ENCODE measurements at regions not wholly inside any gene's neighbourhood (a gene's known extent, or its start where the extent isn't known, plus 50 kb on each side); places are given as distances from the start of the nearest gene placed in this dataset.
"Not testable (repeated sequence)": the region's sequence is repeated elsewhere in the genome, so short reads cannot be mapped to it uniquely, and the experiment has no call there.

DNA sequence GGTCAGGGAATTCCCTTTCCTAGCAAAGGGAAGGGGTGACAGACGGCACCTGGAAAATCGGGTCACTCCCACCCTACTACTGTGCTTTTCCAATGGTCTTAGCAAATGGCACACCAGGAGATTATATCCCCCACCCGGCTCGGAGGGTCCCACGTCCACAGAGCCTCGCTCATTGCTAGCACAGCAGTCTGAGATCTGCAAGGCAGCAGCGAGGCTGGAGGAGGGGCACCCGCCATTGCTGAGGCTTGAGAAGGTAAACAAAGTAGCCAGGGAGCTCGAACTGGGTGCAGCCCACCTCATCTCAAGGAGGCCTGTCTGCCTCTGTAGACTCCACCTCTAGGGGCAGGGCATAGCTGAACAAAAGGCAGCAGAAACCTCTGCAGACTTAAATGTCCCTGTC lies 139.8 kb upstream of the NRG3 start:
- not testable (repeated sequence) for H3K27me3 ChIP-seq (ENCODE audit: control insufficient read depth in 3 of 3, insufficient read depth in 3 of 3, low read length in 3 of 3); H3K4me3 ChIP-seq (ENCODE audit: low read length in 3 of 3); H3K9ac ChIP-seq (ENCODE audit: low read depth in 1 of 3, low read length in 3 of 3); H3K27ac ChIP-seq (ENCODE audit: low read depth, low read length); H3K36me3 ChIP-seq (ENCODE audit: control insufficient read depth in 3 of 3, insufficient read depth in 3 of 3, low read length in 3 of 3); H3K9me3 ChIP-seq (ENCODE audit: control insufficient read depth in 3 of 3, low read length in 3 of 3); H3K4me1 ChIP-seq (ENCODE audit: control insufficient read depth in 3 of 3, insufficient read depth in 3 of 3, low read length in 3 of 3)

DNA sequence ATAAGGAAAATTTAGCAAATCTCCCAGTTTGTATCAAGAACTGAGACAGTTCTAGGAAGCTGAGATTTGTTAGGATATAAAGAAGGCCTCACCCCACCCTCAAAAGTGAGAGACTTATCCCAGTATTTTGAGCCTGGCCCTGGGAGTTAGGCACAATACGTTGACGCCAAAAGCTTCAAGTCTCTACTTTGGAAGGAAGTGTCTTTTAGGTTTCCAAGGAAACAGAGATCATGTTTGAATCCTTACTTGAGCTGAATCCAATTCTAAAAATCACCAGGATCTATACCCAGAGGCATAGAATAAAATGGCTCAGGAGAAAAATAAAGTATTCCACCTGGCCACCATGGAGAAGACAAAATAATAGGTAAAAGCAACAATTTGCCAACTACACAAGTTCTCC lies 115.9 kb upstream of the NRG3 start:
- H3K27ac ChIP-seq (ENCODE audit: low read depth, low read length), result no peak overlapping the region
- no peak overlapping the region for H3K9ac ChIP-seq (ENCODE audit: low read depth in 1 of 3, low read length in 3 of 3)
- H3K4me3 ChIP-seq (ENCODE audit: low read length in 3 of 3), result no peak overlapping the region
- H3K36me3 ChIP-seq (ENCODE audit: control insufficient read depth in 3 of 3, insufficient read depth in 3 of 3, low read length in 3 of 3), result no peaks in the 10 kb centered on the region
- no peaks in the 10 kb centered on the region for H3K9me3 ChIP-seq (ENCODE audit: control insufficient read depth in 3 of 3, low read length in 3 of 3)
- no peaks in the 10 kb centered on the region for H3K27me3 ChIP-seq (ENCODE audit: control insufficient read depth in 3 of 3, insufficient read depth in 3 of 3, low read length in 3 of 3)
- H3K4me1 ChIP-seq (ENCODE audit: control insufficient read depth in 3 of 3, insufficient read depth in 3 of 3, low read length in 3 of 3), result no peaks in the 10 kb centered on the region

DNA sequence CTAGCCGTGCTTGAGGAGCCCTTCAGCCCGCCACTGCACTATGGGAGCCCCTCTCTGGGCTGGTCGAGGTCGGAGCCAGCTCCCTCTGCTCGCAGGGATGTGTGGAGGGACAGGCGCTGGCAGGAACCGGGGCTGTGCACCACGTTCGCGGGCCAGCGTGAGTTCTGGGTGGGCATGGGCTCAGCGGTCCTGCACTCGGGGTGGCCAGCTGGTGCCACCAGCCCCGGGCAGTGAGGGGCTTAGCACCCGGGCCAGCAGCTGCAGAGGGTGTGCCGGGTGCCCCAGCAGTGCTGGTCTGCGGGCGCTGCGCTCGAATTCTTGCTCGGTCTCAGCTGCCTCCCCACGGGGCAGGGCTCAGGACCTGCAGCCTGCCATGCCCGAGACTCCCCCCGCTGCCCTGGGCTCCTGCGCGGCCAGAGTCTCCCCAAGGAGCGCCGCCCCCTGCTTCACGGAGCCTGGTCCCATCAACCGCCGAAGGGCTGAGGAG lies 90.8 kb upstream of the NRG3 start:
- H3K4me3 ChIP-seq (ENCODE audit: low read length in 3 of 3), result no peak overlapping the region
- H3K27ac ChIP-seq (ENCODE audit: low read depth, low read length), result no peak overlapping the region
- H3K9ac ChIP-seq (ENCODE audit: low read depth in 1 of 3, low read length in 3 of 3), result no peak overlapping the region
- H3K4me1 ChIP-seq (ENCODE audit: control insufficient read depth in 3 of 3, insufficient read depth in 3 of 3, low read length in 3 of 3), result no peaks in the 10 kb centered on the region
- H3K36me3 ChIP-seq (ENCODE audit: control insufficient read depth in 3 of 3, insufficient read depth in 3 of 3, low read length in 3 of 3), result no peaks in the 10 kb centered on the region
- H3K27me3 ChIP-seq (ENCODE audit: control insufficient read depth in 3 of 3, insufficient read depth in 3 of 3, low read length in 3 of 3), result no peaks in the 10 kb centered on the region
- peaks cover 0 to 2% (median 0%) of the 10 kb centered on the region in 3 donors for H3K9me3 ChIP-seq (ENCODE audit: control insufficient read depth in 3 of 3, low read length in 3 of 3)

DNA sequence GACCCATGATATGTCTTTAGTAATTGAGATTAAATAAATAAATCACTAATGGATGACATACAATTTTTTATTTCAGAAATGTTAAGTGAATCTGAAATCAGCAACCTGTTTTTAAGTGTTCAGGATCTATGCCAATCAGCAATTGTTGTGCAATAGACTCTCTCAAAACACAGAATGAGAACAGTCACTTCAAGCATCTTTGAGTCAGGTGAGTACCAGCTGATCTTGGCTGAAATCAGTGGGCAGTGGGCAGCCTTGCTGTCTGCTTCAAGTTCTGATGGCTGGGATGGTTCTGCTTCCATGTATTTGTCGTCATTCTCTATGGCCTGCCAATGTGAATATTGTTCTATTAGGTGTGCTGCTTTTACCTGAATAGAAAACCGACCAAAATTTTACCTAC lies 82.3 kb upstream of the NRG3 start:
- Histone ChIP-seq H3K36me3 (ENCODE audit: control insufficient read depth in 3 of 3, insufficient read depth in 3 of 3, low read length in 3 of 3) (no peaks in the 10 kb centered on the region), H3K27me3 (ENCODE audit: control insufficient read depth in 3 of 3, insufficient read depth in 3 of 3, low read length in 3 of 3) (no peaks in the 10 kb centered on the region), H3K9me3 (ENCODE audit: control insufficient read depth in 3 of 3, low read length in 3 of 3) (no peaks in the 10 kb centered on the region), H3K4me1 (ENCODE audit: control insufficient read depth in 3 of 3, insufficient read depth in 3 of 3, low read length in 3 of 3) (no peaks in the 10 kb centered on the region), H3K27ac (ENCODE audit: low read depth, low read length) (no peak overlapping the region), H3K4me3 (ENCODE audit: low read length in 3 of 3) (no peak overlapping the region), H3K9ac (ENCODE audit: low read depth in 1 of 3, low read length in 3 of 3) (no peak overlapping the region)

DNA sequence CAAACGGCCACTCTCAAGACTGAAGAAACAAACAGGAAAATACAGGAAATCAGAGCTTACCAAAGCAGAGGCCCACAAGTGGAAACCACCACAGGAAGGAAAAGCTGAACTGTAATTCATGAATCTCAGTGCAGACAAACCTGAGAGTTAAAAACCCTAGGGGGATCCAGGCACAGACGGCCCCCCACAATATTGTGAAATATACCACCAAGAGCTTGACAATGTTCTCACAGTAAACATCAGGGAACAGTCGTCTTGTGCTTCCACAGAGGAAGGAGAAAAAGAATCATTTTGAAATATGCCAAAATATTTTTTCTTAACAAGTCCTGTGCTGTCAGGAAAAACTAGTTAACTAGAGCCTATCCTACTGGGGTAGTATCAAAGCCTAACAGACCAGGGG lies 68.2 kb upstream of the NRG3 start:
- Histone ChIP-seq H3K9me3 (ENCODE audit: control insufficient read depth in 3 of 3, low read length in 3 of 3) (peaks cover 0 to 2% (median 0%) of the 10 kb centered on the region in 3 donors), H3K4me3 (ENCODE audit: low read length in 3 of 3) (no peak overlapping the region)

DNA sequence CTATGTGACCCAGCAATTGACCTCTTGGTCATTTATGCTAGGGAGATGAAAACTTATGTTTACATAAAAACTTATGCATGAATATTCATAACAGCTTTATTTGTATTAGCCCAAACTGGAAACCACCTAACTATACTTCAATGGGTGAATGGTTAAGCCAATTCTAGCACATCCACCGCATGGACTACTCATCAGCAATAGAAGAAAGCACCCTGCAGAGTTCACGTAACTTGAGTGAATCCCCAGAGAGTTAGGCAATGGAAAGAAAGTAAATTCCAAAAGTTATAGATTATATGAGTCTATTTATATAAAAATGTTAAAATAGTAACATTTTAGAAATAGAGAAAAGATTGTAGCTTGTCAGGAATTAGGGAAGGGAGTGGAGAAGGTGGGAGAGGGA lies 60.2 kb upstream of the NRG3 start:
- Histone ChIP-seq H3K4me1 (ENCODE audit: control insufficient read depth in 3 of 3, insufficient read depth in 3 of 3, low read length in 3 of 3) (no peaks in the 10 kb centered on the region), H3K9me3 (ENCODE audit: control insufficient read depth in 3 of 3, low read length in 3 of 3) (peaks cover 0 to 2% (median 0%) of the 10 kb centered on the region in 3 donors), H3K4me3 (ENCODE audit: low read length in 3 of 3) (no peak overlapping the region), H3K9ac (ENCODE audit: low read depth in 1 of 3, low read length in 3 of 3) (no peak overlapping the region), H3K27me3 (ENCODE audit: control insufficient read depth in 3 of 3, insufficient read depth in 3 of 3, low read length in 3 of 3) (no peaks in the 10 kb centered on the region), H3K27ac (ENCODE audit: low read depth, low read length) (no peak overlapping the region), H3K36me3 (ENCODE audit: control insufficient read depth in 3 of 3, insufficient read depth in 3 of 3, low read length in 3 of 3) (no peaks in the 10 kb centered on the region)

More for the DNA sequence above, 68.2 kb upstream of the NRG3 start:
- no peak overlapping the region for H3K9ac ChIP-seq (ENCODE audit: low read depth in 1 of 3, low read length in 3 of 3)
- H3K27me3 ChIP-seq (ENCODE audit: control insufficient read depth in 3 of 3, insufficient read depth in 3 of 3, low read length in 3 of 3), result no peaks in the 10 kb centered on the region
- no peaks in the 10 kb centered on the region for H3K4me1 ChIP-seq (ENCODE audit: control insufficient read depth in 3 of 3, insufficient read depth in 3 of 3, low read length in 3 of 3)
- no peak overlapping the region for H3K27ac ChIP-seq (ENCODE audit: low read depth, low read length)
- H3K36me3 ChIP-seq (ENCODE audit: control insufficient read depth in 3 of 3, insufficient read depth in 3 of 3, low read length in 3 of 3), result no peaks in the 10 kb centered on the region

DNA sequence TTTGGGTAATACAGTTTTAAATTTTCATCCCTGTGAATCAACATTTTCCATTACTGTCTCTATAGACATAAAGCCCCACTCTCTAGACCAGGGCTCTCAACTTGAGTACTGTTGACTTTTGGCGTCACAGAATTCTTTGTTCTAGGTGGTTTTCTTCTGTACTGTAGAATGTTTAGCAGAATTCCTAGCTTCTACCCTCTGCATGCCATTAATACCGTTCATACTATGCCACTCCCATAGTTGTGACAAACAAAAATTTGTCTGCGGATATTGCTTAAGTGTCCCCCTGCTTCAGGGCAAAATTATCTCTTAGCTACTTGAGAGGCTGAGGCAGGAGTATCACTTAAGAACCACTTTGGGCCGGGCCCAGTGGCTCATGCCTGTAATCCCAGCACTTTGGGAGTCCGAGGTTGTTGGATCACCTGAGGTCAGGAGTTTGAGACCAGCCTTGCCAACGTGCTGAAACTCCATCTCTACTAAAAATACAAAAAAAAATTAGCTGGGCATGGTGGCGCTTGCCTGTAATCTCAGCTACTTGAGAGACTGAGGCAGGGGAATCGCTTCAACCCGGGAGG lies 57.3 kb upstream of the NRG3 start:
- H3K4me3 ChIP-seq (ENCODE audit: low read length in 3 of 3), result no peak overlapping the region
- H3K36me3 ChIP-seq (ENCODE audit: control insufficient read depth in 3 of 3, insufficient read depth in 3 of 3, low read length in 3 of 3), result no peaks in the 10 kb centered on the region
- no peaks in the 10 kb centered on the region for H3K9me3 ChIP-seq (ENCODE audit: control insufficient read depth in 3 of 3, low read length in 3 of 3)
- H3K27ac ChIP-seq (ENCODE audit: low read depth, low read length), result no peak overlapping the region
- no peaks in the 10 kb centered on the region for H3K4me1 ChIP-seq (ENCODE audit: control insufficient read depth in 3 of 3, insufficient read depth in 3 of 3, low read length in 3 of 3)
- H3K9ac ChIP-seq (ENCODE audit: low read depth in 1 of 3, low read length in 3 of 3), result no peak overlapping the region
- H3K27me3 ChIP-seq (ENCODE audit: control insufficient read depth in 3 of 3, insufficient read depth in 3 of 3, low read length in 3 of 3), result no peaks in the 10 kb centered on the region

DNA sequence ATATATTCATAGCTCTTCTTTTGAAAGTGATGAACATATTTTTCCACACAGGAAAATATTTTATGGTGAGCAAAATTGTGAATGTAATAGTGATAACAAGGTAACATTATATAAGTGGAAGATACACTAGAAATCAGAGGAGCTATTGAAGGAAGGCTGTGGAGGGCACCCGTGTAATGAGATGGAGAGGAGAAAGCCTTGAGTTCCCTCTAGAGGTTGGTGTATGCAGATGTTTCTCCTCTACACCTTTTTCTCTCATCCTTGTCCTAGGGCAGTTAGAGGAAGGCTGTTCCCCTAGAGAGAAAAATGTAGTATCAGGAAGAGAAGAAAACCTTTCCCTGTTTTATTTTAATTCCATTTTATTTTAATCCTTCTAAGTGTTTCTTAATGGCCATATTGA lies 54.6 kb upstream of the NRG3 start:
- no peaks in the 10 kb centered on the region for H3K36me3 ChIP-seq (ENCODE audit: control insufficient read depth in 3 of 3, insufficient read depth in 3 of 3, low read length in 3 of 3)
- H3K4me3 ChIP-seq (ENCODE audit: low read length in 3 of 3), result no peak overlapping the region
- no peaks in the 10 kb centered on the region for H3K27me3 ChIP-seq (ENCODE audit: control insufficient read depth in 3 of 3, insufficient read depth in 3 of 3, low read length in 3 of 3)
- H3K9me3 ChIP-seq (ENCODE audit: control insufficient read depth in 3 of 3, low read length in 3 of 3), result no peaks in the 10 kb centered on the region
- no peak overlapping the region for H3K27ac ChIP-seq (ENCODE audit: low read depth, low read length)
- no peak overlapping the region for H3K9ac ChIP-seq (ENCODE audit: low read depth in 1 of 3, low read length in 3 of 3)
- no peaks in the 10 kb centered on the region for H3K4me1 ChIP-seq (ENCODE audit: control insufficient read depth in 3 of 3, insufficient read depth in 3 of 3, low read length in 3 of 3)
